VCaP (cell line): ENCODE measurements at regions not wholly inside any gene's neighbourhood (a gene's known extent, or its start where the extent isn't known, plus 50 kb on each side); places are given as distances from the start of the nearest gene placed in this dataset.
"Not testable (repeated sequence)": the region's sequence is repeated elsewhere in the genome, so short reads cannot be mapped to it uniquely, and the experiment has no call there.

Experiments
- H3K27ac ChIP-seq: fragments of 450-650 bp; 2 replicates; pipeline ENCODE4 v1.5.1; 2017
- CTCF ChIP-seq: fragments of 450-650 bp; conservative IDR thresholded peaks from 2 replicates; pipeline ENCODE4 v1.5.1; 2017; ENCODE audit warnings: mild to moderate bottlenecking, moderate library complexity

- TF ChIP-seq CTCF = no peak
- no peak overlapping the region for H3K27ac ChIP-seq
These were observed 540.6 kb upstream of the SOX9 start for GRCh38 chr17:71580220-71580619.

GRCh38 chr17:71585540-71585939 is 535.3 kb upstream of the SOX9 start:
- H3K27ac ChIP-seq = no peak overlapping the region; the same call in 1 of the 2 replicates
- TF ChIP-seq CTCF = no peak

GRCh38 chr17:71592431-71592830 is 528.4 kb upstream of the SOX9 start:
- no peak for TF ChIP-seq CTCF

GRCh38 chr17:71593078-71593477 is 527.7 kb upstream of the SOX9 start:
- TF ChIP-seq CTCF = no peak
- H3K27ac ChIP-seq = no peak overlapping the region

More at GRCh38 chr17:71592431-71592830, 528.4 kb upstream of the SOX9 start:
- H3K27ac ChIP-seq = no peak overlapping the region

- H3K27ac ChIP-seq = not testable (repeated sequence)
These were observed 521.2 kb upstream of the SOX9 start for GRCh38 chr17:71599583-71599982.

GRCh38 chr17:71600137-71600789 is 520.6 kb upstream of the SOX9 start:
- TF ChIP-seq CTCF = no peak
- no peak overlapping the region for H3K27ac ChIP-seq

GRCh38 chr17:71601894-71602504 is 518.8 kb upstream of the SOX9 start:
- no peak overlapping the region for H3K27ac ChIP-seq
- no peak for TF ChIP-seq CTCF

- TF ChIP-seq CTCF = no peak
- no peak overlapping the region for H3K27ac ChIP-seq
These were observed 506.8 kb upstream of the SOX9 start for GRCh38 chr17:71613996-71614395.
